K562 (cell line): ENCODE measurements at regions not wholly inside any gene's neighbourhood (a gene's known extent, or its start where the extent isn't known, plus 50 kb on each side); places are given as distances from the start of the nearest gene placed in this dataset.

Source experiments
- CEBPG ChIP-seq, 3 experiments: fragments of 200-800 bp in 1 of 3; sonication (Bioruptor generic) in 1 of 3; sonication (generic) in 1 of 3; formaldehyde crosslinking in 1 of 3; IDR thresholded peaks in 2 of 3; conservative IDR thresholded peaks in 1 of 3; 2 replicates each; pipeline versions ENCODE4 v1.6.1 to v1.8.0; 2016 to 2022; ENCODE audit warnings: missing compliant biosample characterization in 2 of 3, missing genetic modification characterization in 2 of 3, mild to moderate bottlenecking in 1 of 3, missing genetic modification reagents in 1 of 3
- CHD2 ChIP-seq: IDR thresholded peaks from 2 replicates; pipeline ENCODE4 v1.6.1; 2011; ENCODE audit warnings: low read depth, low read length
- HNRNPLL ChIP-seq: fragments of 200-400 bp; formaldehyde crosslinking; IDR thresholded peaks from 2 replicates; pipeline ENCODE4 v1.6.1; 2017; ENCODE audit warnings: low read length, low read depth, mild to moderate bottlenecking; ENCODE audit not compliant: poor library complexity, severe bottlenecking
- MEIS2 ChIP-seq: fragments of 450-650 bp; IDR thresholded peaks from 2 replicates; pipeline ENCODE4 v1.6.1; 2014; ENCODE audit warnings: mild to moderate bottlenecking; ENCODE audit not compliant: partially characterized antibody
- ZFX ChIP-seq: sonication (generic); formaldehyde crosslinking; IDR thresholded peaks from 2 replicates; pipeline ENCODE4 v1.8.0; 2022; ENCODE audit warnings: mild to moderate bottlenecking, missing genetic modification reagents, moderate library complexity
- ZNF174 ChIP-seq: fragments of 250-450 bp; sonication (Bioruptor Pico); IDR thresholded peaks from 2 replicates; pipeline ENCODE4 v1.4.0; 2020; ENCODE audit warnings: mild to moderate bottlenecking
- ZNF780A ChIP-seq: fragments of 250-450 bp; sonication (Bioruptor Pico); IDR thresholded peaks from 2 replicates; pipeline ENCODE4 v1.5.0; 2021; ENCODE audit warnings: mild to moderate bottlenecking
- TF ChIP-seq, protein P1 (sequence below), 2 experiments: fragments of 450-650 bp in 1 of 2; sonication (generic) in 1 of 2; formaldehyde crosslinking in 1 of 2; IDR thresholded peaks in 1 of 2; conservative IDR thresholded peaks in 1 of 2; 2 replicates each; pipeline versions ENCODE4 v1.6.1 to v1.8.1; 2016 to 2023; ENCODE audit warnings: mild to moderate bottlenecking in 2 of 2, moderate library complexity in 2 of 2, inconsistent platforms in 1 of 2, missing genetic modification reagents in 1 of 2
- TF ChIP-seq, protein P2 (sequence below): sonication (generic); formaldehyde crosslinking; IDR thresholded peaks from 2 replicates; pipeline ENCODE4 v1.8.1; 2023; ENCODE audit warnings: mild to moderate bottlenecking, missing genetic modification reagents
- TF ChIP-seq, protein P3 (sequence below), 3 experiments: IDR thresholded peaks in 2 of 3; conservative IDR thresholded peaks in 1 of 3; 2 replicates each; pipeline ENCODE4 v1.5.1; 2011 to 2012; ENCODE audit warnings: low read length in 3 of 3, mild to moderate bottlenecking in 3 of 3, control low read depth in 2 of 3, improper control_type of control experiment in 1 of 3, inconsistent platforms in 1 of 3, low read depth in 1 of 3, mixed read lengths in 1 of 3, moderate library complexity in 1 of 3; ENCODE audit not compliant: insufficient read depth in 2 of 3

DNA sequence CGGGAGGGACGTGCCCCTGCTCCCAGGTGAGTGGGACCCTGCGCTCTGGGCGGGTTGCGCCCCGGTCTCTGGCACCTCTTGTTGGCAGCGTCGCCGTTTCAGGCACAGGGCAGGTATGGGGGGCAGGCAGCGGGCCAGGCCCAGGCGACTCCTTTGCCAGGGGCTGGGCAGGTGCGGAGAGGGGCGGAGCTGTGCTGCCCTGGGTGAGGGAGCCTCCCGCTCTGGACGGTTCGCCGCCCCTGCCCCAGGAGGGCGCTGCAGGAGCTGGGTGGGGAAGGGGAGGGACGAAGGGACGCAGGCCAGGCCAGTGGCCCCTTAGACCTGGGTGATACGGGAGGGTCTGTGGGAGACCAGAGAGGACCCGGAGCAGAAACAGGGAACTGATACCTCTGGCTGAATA lies 663.9 kb upstream of the DEFB115 start:
- TF ChIP-seq, protein P1, sequence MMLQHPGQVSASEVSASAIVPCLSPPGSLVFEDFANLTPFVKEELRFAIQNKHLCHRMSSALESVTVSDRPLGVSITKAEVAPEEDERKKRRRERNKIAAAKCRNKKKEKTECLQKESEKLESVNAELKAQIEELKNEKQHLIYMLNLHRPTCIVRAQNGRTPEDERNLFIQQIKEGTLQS (IDR thresholded peaks at IDR 0.05), result no peak
- TF ChIP-seq, protein P1 (CRISPR knock-in tag; conservative IDR thresholded peaks at IDR 0.05), result no peak
- TF ChIP-seq, protein P2, sequence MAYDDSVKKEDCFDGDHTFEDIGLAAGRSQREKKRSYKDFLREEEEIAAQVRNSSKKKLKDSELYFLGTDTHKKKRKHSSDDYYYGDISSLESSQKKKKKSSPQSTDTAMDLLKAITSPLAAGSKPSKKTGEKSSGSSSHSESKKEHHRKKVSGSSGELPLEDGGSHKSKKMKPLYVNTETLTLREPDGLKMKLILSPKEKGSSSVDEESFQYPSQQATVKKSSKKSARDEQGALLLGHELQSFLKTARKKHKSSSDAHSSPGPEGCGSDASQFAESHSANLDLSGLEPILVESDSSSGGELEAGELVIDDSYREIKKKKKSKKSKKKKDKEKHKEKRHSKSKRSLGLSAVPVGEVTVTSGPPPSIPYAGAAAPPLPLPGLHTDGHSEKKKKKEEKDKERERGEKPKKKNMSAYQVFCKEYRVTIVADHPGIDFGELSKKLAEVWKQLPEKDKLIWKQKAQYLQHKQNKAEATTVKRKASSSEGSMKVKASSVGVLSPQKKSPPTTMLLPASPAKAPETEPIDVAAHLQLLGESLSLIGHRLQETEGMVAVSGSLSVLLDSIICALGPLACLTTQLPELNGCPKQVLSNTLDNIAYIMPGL, result no peak
- TF ChIP-seq, protein P3, sequence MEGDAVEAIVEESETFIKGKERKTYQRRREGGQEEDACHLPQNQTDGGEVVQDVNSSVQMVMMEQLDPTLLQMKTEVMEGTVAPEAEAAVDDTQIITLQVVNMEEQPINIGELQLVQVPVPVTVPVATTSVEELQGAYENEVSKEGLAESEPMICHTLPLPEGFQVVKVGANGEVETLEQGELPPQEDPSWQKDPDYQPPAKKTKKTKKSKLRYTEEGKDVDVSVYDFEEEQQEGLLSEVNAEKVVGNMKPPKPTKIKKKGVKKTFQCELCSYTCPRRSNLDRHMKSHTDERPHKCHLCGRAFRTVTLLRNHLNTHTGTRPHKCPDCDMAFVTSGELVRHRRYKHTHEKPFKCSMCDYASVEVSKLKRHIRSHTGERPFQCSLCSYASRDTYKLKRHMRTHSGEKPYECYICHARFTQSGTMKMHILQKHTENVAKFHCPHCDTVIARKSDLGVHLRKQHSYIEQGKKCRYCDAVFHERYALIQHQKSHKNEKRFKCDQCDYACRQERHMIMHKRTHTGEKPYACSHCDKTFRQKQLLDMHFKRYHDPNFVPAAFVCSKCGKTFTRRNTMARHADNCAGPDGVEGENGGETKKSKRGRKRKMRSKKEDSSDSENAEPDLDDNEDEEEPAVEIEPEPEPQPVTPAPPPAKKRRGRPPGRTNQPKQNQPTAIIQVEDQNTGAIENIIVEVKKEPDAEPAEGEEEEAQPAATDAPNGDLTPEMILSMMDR (IDR thresholded peaks at IDR 0.05 in 2 of 3, conservative IDR thresholded peaks at IDR 0.05 in 1 of 3; ENCODE audit: insufficient read depth in 2 of 3, low read depth in 1 of 3, low read length in 3 of 3), result peak; percentile 39 to 60 (median 43); a peak in 5 of 6 replicates
- no peak for TF ChIP-seq HNRNPLL
- no peak for TF ChIP-seq ZFX (CRISPR knock-in tag)
- no peak for TF ChIP-seq CEBPG (CRISPR knock-in tag; IDR thresholded peaks at IDR 0.05)
- TF ChIP-seq CEBPG (tag; conservative IDR thresholded peaks at IDR 0.05 in 1 of 2, IDR thresholded peaks at IDR 0.05 in 1 of 2), result no peak
- no peak for TF ChIP-seq MEIS2
- no peak for TF ChIP-seq ZNF174
- TF ChIP-seq ZNF780A (CRISPR knock-in tag), result no peak
- TF ChIP-seq CHD2, result no peak
